GM12878 (cell line): ENCODE measurements at regions not wholly inside any gene's neighbourhood (a gene's known extent, or its start where the extent isn't known, plus 50 kb on each side); places are given as distances from the start of the nearest gene placed in this dataset.

Experiments used
- ATAC-seq: fragments of 200-7000 bp; cut with Tn5 transposase; 3 replicates; pipeline ENCODE4 v1.9.1; 2020; ENCODE audit warnings: mild to moderate bottlenecking, moderate library complexity
- BruUV-seq: library from RNA; stranded (reverse); fragments of 400-500 nt; replicated peaks from 2 replicates; lab custom pipeline; 2021; lab: Mats Ljungman, UMichigan
- CTCF ChIA-PET: fragments of 300-600 bp; sonication (Branson Sonifier 250); formaldehyde crosslinking; extraction: SDS; loops from one replicate; lab custom pipeline; 2021; ENCODE audit warnings: inconsistent platforms; lab: Yijun Ruan, JAX
- POLR2A ChIA-PET: fragments of 350-600 bp; formaldehyde crosslinking; extraction: SDS; loops from one replicate; lab custom pipeline; 2021; ENCODE audit warnings: inconsistent platforms; lab: Charles Lee
- RAD21 ChIA-PET: fragments of 300-600 bp; sonication (Branson Sonifier 250); formaldehyde crosslinking; loops from one replicate; lab custom pipeline; 2023; ENCODE audit warnings: antibody characterized with exemption; ENCODE audit not compliant: unreplicated experiment; lab: Charles Lee
- SMC1A ChIA-PET: fragments of 300-600 bp; sonication (Branson Sonifier 250); formaldehyde crosslinking; loops from one replicate; lab custom pipeline; 2023; ENCODE audit not compliant: unreplicated experiment, uncharacterized antibody; lab: Charles Lee
- DNase-seq: peaks from one replicate; pipeline ENCODE4 v3.0.0-alpha.2; 2011; ENCODE audit warnings: low read depth, low spot score
- FAIRE-seq: peaks from 3 replicates; lab custom pipeline; 2011; peaks lifted over from hg19 to GRCh38; lab: Jason Lieb, UNC
- H2AFZ ChIP-seq: 2 replicates; pipeline ENCODE4 v1.6.0; 2011; ENCODE audit warnings: low read depth, low read length, control low read depth; ENCODE audit not compliant: control insufficient read depth
- H3K27ac ChIP-seq: 2 replicates; pipeline ENCODE4 v1.5.1; 2011; ENCODE audit warnings: control low read depth; ENCODE audit not compliant: control insufficient read depth, insufficient read depth
- H3K27me3 ChIP-seq, 2 experiments: replicated peaks in 1 of 2; 2 replicates each; pipeline versions ENCODE4 v1.6.0 to v1.6.1; 2011; ENCODE audit warnings: low read length in 1 of 2; ENCODE audit not compliant: control insufficient read depth in 2 of 2, insufficient read depth in 2 of 2
- H3K36me3 ChIP-seq, 2 experiments: 2 replicates each; pipeline ENCODE4 v1.5.1; 2011; ENCODE audit warnings: low read length in 1 of 2; ENCODE audit not compliant: control insufficient read depth in 2 of 2, insufficient read depth in 2 of 2
- H3K4me1 ChIP-seq: 2 replicates; pipeline ENCODE4 v1.6.1; 2011; ENCODE audit warnings: mild to moderate bottlenecking, low read length, moderate library complexity, mixed read lengths; ENCODE audit not compliant: control insufficient read depth, insufficient read depth
- H3K4me2 ChIP-seq: 2 replicates; pipeline ENCODE4 v1.6.0; 2011; ENCODE audit warnings: control low read depth; ENCODE audit not compliant: control insufficient read depth, insufficient read depth
- H3K4me3 ChIP-seq: fragments of 200-600 bp; sonication (generic); 2 replicates; pipeline ENCODE4 v1.5.1; 2016
- H3K79me2 ChIP-seq: 2 replicates; pipeline ENCODE4 v1.6.0; 2011; ENCODE audit warnings: low read length; ENCODE audit not compliant: control insufficient read depth, insufficient read depth
- H3K9ac ChIP-seq: 2 replicates; pipeline ENCODE4 v1.8.0; 2011; ENCODE audit warnings: low read length, control low read depth, mixed read lengths; ENCODE audit not compliant: control insufficient read depth, insufficient read depth
- H3K9me3 ChIP-seq: replicated peaks from 3 replicates; pipeline ENCODE4 v1.5.1; 2011; ENCODE audit warnings: mild to moderate bottlenecking, low read length; ENCODE audit not compliant: control insufficient read depth, insufficient read depth
- H4K20me1 ChIP-seq: 2 replicates; pipeline ENCODE4 v1.6.0; 2011; ENCODE audit not compliant: control insufficient read depth, insufficient read depth
- ATF7 ChIP-seq: fragments of 450-650 bp; IDR thresholded peaks from 2 replicates; pipeline ENCODE4 v1.6.1; 2016; ENCODE audit warnings: low read depth, mild to moderate bottlenecking
- BCL11A ChIP-seq: IDR thresholded peaks from 2 replicates; pipeline ENCODE4 v1.6.1; 2011; ENCODE audit warnings: low read depth, low read length
- BCL3 ChIP-seq: IDR thresholded peaks from 2 replicates; pipeline ENCODE4 v1.6.1; 2011; ENCODE audit warnings: borderline replicate concordance, low read depth, mild to moderate bottlenecking, moderate library complexity, low read length; ENCODE audit not compliant: insufficient read depth, poor library complexity, severe bottlenecking
- CREM ChIP-seq: IDR thresholded peaks from 2 replicates; pipeline ENCODE4 v1.6.1; 2014; ENCODE audit warnings: antibody characterized with exemption, low read depth
- FOS ChIP-seq: IDR thresholded peaks from 3 replicates; pipeline ENCODE4 v1.6.1; 2011; ENCODE audit warnings: borderline replicate concordance; ENCODE audit not compliant: insufficient read length; ENCODE audit errors: extremely low read depth
- FOXM1 ChIP-seq: IDR thresholded peaks from 2 replicates; pipeline ENCODE4 v1.6.1; 2012; ENCODE audit warnings: low read depth, mild to moderate bottlenecking, inconsistent platforms, low read length, moderate library complexity
- GABPA ChIP-seq: IDR thresholded peaks from 2 replicates; pipeline ENCODE4 v1.6.1; 2014; ENCODE audit warnings: antibody characterized with exemption, low read depth, mild to moderate bottlenecking, inconsistent platforms
- JUNB ChIP-seq: IDR thresholded peaks from 2 replicates; pipeline ENCODE4 v1.6.1; 2016; ENCODE audit warnings: antibody characterized with exemption, mild to moderate bottlenecking
- MEF2A ChIP-seq: IDR thresholded peaks from 2 replicates; pipeline ENCODE4 v1.6.1; 2011; ENCODE audit warnings: low read depth, mild to moderate bottlenecking, low read length, moderate library complexity; ENCODE audit not compliant: insufficient read depth
- MEF2B ChIP-seq: fragments of 450-650 bp; IDR thresholded peaks from 2 replicates; pipeline ENCODE4 v1.6.1; 2018; ENCODE audit warnings: mild to moderate bottlenecking, moderate library complexity; ENCODE audit not compliant: partially characterized antibody, poor library complexity, severe bottlenecking
- NFIC ChIP-seq: IDR thresholded peaks from 2 replicates; pipeline ENCODE4 v1.6.1; 2012; ENCODE audit warnings: low read depth, mild to moderate bottlenecking, inconsistent platforms, low read length, moderate library complexity
- NFYB ChIP-seq: IDR thresholded peaks from 2 replicates; pipeline ENCODE4 v1.6.1; 2011; ENCODE audit warnings: low read depth, mild to moderate bottlenecking, low read length, improper control_type of control experiment, moderate library complexity; ENCODE audit not compliant: insufficient read depth
- PKNOX1 ChIP-seq: fragments of 450-650 bp; IDR thresholded peaks from 2 replicates; pipeline ENCODE4 v1.6.1; 2016; ENCODE audit warnings: mild to moderate bottlenecking
- RAD51 ChIP-seq: fragments of 450-650 bp; IDR thresholded peaks from 2 replicates; pipeline ENCODE4 v1.6.1; 2016; ENCODE audit warnings: moderate library complexity, mild to moderate bottlenecking, inconsistent platforms
- RUNX3 ChIP-seq: IDR thresholded peaks from 2 replicates; pipeline ENCODE4 v1.6.1; 2012; ENCODE audit warnings: low read length, inconsistent platforms
- TAF1 ChIP-seq: IDR thresholded peaks from 2 replicates; pipeline ENCODE4 v1.6.1; 2011; ENCODE audit warnings: mild to moderate bottlenecking, low read depth, low read length, borderline replicate concordance
- ZNF384 ChIP-seq: IDR thresholded peaks from 2 replicates; pipeline ENCODE4 v1.6.1; 2012; ENCODE audit warnings: low read depth, mild to moderate bottlenecking, low read length, improper control_type of control experiment, borderline replicate concordance
- WGBS: methylation state at CpG from one replicate; pipeline ENCODE4 v1.1.6; 2016; ENCODE audit warnings: low lambda C conversion rate; ENCODE audit not compliant: insufficient replicate concordance, insufficient coverage; ENCODE audit errors: missing lambda C conversion rate; 5-methylcytosine and 5-hydroxymethylcytosine counted together
- in situ Hi-C: fragments of 300-500 bp; cut with MboI; formaldehyde crosslinking; loops from 9 replicates; pipeline ENCODE4 v1.14.3; 2018; ENCODE audit warnings: mixed read lengths
- intact Hi-C: fragments of 100-400 bp; cut with micrococcal nuclease; formaldehyde crosslinking; loops from one replicate; pipeline ENCODE4 v1.14.2; 2022; ENCODE audit not compliant: unreplicated experiment

GRCh38 chr7:131020759-131021261 is 286.8 kb upstream of the KLF14 start:
- CTCF ChIA-PET: interaction anchor here (0.9 to 5.9 kb wide), 10 partner anchors 7 to 124 kb away, joined by 4 to 44 read pairs (median 5); no protein-coding TSS in a partner anchor
- Histone ChIP-seq H3K27ac (peak overlapping the region; percentile 80), H3K36me3 (peaks cover 0 to 2% of the 10 kb centered on the region in 2 experiments; a peak in 2 of 4 replicates), H2AFZ (no peak overlapping the region), H3K9me3 (peaks cover 5% of the 10 kb centered on the region; the same call in 2 of the 3 replicates), H3K4me3 (peak overlapping the region; percentile 33; the same call in 1 of the 2 replicates), H3K4me2 (peak overlapping the region; percentile 62), H3K9ac (peak overlapping the region; percentile 55; the same call in 1 of the 2 replicates), H3K79me2 (peaks cover 24% of the 10 kb centered on the region), H3K4me1 (peaks cover 36% of the 10 kb centered on the region), H4K20me1 (no peaks in the 10 kb centered on the region), H3K27me3 (no peaks in the 10 kb centered on the region)
- intact Hi-C loops (loop anchor here (1.0 kb wide), 1 partner anchor 10 kb away; no protein-coding TSS in a partner anchor), in situ Hi-C loops (no loop called here)
- peak; percentile 19; the same call in 1 of the 2 replicates for TF ChIP-seq TAF1
- TF ChIP-seq JUNB: peak; percentile 61
- TF ChIP-seq GABPA: 0 out of 2 replicates have a peak, but pooled peaks have one; percentile 19
- TF ChIP-seq MEF2B: no peak
- TF ChIP-seq NFIC: peak; percentile 72
- TF ChIP-seq FOS: no peak
- peak; percentile 85 for TF ChIP-seq FOXM1
- TF ChIP-seq BCL3: peak; percentile 64
- TF ChIP-seq CREM: peak; percentile 50; the same call in 1 of the 2 replicates
- TF ChIP-seq RUNX3: peak; percentile 74
- peak; percentile 67 for TF ChIP-seq MEF2A
- no peak for TF ChIP-seq RAD51
- TF ChIP-seq ATF7: peak; percentile 43; the same call in 1 of the 2 replicates
- TF ChIP-seq BCL11A: peak; percentile 35; the same call in 1 of the 2 replicates
- peak; percentile 58; the same call in 1 of the 2 replicates for TF ChIP-seq ZNF384
- peak; percentile 72 for TF ChIP-seq PKNOX1
- no peak for TF ChIP-seq NFYB
- SMC1A ChIA-PET: interaction anchor here (1.0 to 3.6 kb wide), 13 partner anchors 9 to 101 kb away, joined by 3 to 24 read pairs (median 5); no protein-coding TSS in a partner anchor
- ATAC-seq (peak; percentile 81), DNase-seq (peak; percentile 76), FAIRE-seq (no peak)
- BruUV-seq: no TSS peak
- RAD21 ChIA-PET: interaction anchor here (0.9 to 2.6 kb wide), 11 partner anchors 9 to 124 kb away, joined by 3 to 10 read pairs (median 4); no protein-coding TSS in a partner anchor
- WGBS: 3% methylated on average over 6 of the region's 7 CpGs
- POLR2A ChIA-PET: interaction anchor here (0.5 to 2.3 kb wide), 12 partner anchors 9 to 288 kb away, joined by 3 to 11 read pairs (median 4); no protein-coding TSS in a partner anchor
